Thyroid gland (tissue), 4 donors: ENCODE measurements at regions not wholly inside any gene's neighbourhood (a gene's known extent, or its start where the extent isn't known, plus 50 kb on each side); places are given as distances from the start of the nearest gene placed in this dataset.

Experiments used
- POLR2A ChIP-seq, 2 donors: fragments of 450-650 bp; IDR thresholded peaks; one replicate each; pipeline ENCODE4 v1.6.1; 2017; ENCODE audit warnings: antibody characterized with exemption in 2 of 2, mild to moderate bottlenecking in 2 of 2, moderate library complexity in 1 of 2
- TF ChIP-seq, protein P1 (sequence below), 6 experiments: fragments of 200-600 bp in 3 of 6; fragments of 450-650 bp in 3 of 6; sonication (generic) in 3 of 6; IDR thresholded peaks; one replicate each; pipeline ENCODE4 v1.5.1; 2016 to 2019; ENCODE audit warnings: antibody characterized with exemption in 6 of 6, mild to moderate bottlenecking in 2 of 6, inconsistent platforms in 1 of 6, moderate library complexity in 1 of 6

DNA sequence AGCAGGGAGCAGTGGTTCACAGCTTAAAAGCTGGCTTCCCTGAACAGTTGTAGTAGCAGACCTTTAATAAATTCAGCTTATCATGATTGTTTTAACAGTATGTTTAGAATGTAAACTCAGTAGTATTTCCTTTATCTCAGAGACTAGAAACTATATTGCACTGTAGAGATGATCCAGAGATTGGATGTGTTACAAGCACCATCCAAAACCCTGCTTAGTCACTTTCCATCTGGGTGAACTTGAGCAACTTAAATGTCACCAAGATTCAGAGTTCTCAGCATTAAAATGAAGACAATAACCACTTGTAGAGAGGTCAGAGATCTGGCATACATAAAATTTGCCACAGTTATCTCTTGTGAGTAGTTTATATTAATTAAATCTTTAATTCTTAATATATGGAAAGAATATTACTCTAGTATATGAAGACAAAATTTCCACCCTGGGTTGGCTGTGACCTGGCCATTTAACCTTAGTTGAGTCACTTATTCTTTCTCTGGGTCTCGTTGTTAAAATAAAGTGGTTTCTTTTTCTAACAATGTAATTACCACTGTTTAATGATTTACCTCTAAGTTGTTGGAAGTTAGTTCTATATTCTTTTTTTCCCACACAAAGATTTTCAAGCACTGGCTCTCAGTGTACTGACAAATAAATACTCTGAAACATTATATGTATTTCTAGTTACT is 239.2 kb upstream of the FKBP1C start:
- TF ChIP-seq POLR2A (IDR thresholded peaks at IDR 0.05) = no peak
- TF ChIP-seq, protein P1, sequence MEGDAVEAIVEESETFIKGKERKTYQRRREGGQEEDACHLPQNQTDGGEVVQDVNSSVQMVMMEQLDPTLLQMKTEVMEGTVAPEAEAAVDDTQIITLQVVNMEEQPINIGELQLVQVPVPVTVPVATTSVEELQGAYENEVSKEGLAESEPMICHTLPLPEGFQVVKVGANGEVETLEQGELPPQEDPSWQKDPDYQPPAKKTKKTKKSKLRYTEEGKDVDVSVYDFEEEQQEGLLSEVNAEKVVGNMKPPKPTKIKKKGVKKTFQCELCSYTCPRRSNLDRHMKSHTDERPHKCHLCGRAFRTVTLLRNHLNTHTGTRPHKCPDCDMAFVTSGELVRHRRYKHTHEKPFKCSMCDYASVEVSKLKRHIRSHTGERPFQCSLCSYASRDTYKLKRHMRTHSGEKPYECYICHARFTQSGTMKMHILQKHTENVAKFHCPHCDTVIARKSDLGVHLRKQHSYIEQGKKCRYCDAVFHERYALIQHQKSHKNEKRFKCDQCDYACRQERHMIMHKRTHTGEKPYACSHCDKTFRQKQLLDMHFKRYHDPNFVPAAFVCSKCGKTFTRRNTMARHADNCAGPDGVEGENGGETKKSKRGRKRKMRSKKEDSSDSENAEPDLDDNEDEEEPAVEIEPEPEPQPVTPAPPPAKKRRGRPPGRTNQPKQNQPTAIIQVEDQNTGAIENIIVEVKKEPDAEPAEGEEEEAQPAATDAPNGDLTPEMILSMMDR (IDR thresholded peaks at IDR 0.05) = no peak
